ENCODE measurements at regions not wholly inside any gene's neighbourhood (a gene's known extent, or its start where the extent isn't known, plus 50 kb on each side); places are given as distances from the start of the nearest gene placed in this dataset.

DNA sequence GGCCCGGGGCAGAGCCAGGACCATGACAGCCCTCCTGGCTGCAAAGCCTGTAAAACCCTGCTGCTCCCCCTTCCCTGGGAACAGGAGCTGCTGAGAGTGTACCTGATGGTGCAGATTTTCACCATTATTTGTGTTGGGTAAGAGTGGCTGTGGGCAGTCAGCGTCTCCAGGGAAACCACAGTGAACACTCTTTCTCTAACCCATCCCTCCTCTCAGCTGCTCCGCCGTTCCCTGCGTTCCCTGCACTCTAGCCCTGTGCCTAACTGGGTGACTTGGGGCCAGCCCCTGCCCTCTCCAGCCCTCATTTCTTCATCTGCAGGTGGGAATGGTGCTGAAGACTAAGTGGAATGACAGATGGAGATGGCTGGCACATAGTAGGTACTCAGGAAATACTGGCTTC, 75.9 kb upstream of the PCBD1 start:
- no peak for TF ChIP-seq YY1 (IDR thresholded peaks at IDR 0.05; ENCODE audit: low read depth)
- no peak for TF ChIP-seq TEAD4 (IDR thresholded peaks at IDR 0.05)
- TF ChIP-seq NFIC (IDR thresholded peaks at IDR 0.05) = no peak
- no peak for TF ChIP-seq CEBPB (IDR thresholded peaks at IDR 0.05)
- no peak for TF ChIP-seq EP300 (IDR thresholded peaks at IDR 0.05; ENCODE audit: borderline replicate concordance)
- no peak for TF ChIP-seq MAX (IDR thresholded peaks at IDR 0.05)
- no peak for TF ChIP-seq USF1 (IDR thresholded peaks at IDR 0.05)
- TF ChIP-seq EGR1 (IDR thresholded peaks at IDR 0.05) = no peak
- TF ChIP-seq TAF1 (IDR thresholded peaks at IDR 0.05; ENCODE audit: low read depth) = no peak

Measured in Ishikawa (cell line).